Endothelial cell of umbilical vein (primary cell): ENCODE measurements at regions not wholly inside any gene's neighbourhood (a gene's known extent, or its start where the extent isn't known, plus 50 kb on each side); places are given as distances from the start of the nearest gene placed in this dataset.

Experiments
- BruUV-seq: library from RNA; stranded (reverse); fragments of 400-500 nt; replicated peaks from 2 replicates; lab custom pipeline; 2021; lab: Mats Ljungman, UMichigan
- CTCF ChIA-PET: fragments of 300-600, 350-600 bp; sonication (Branson Sonifier 250); formaldehyde crosslinking; loops from one replicate; lab custom pipeline; 2021; ENCODE audit warnings: antibody characterized with exemption, inconsistent platforms; lab: Charles Lee
- POLR2A ChIA-PET: fragments of 300-600, 350-600 bp; sonication (Branson Sonifier 250); formaldehyde crosslinking; loops from one replicate; lab custom pipeline; 2021; ENCODE audit warnings: antibody characterized with exemption, inconsistent platforms; lab: Charles Lee
- DNase-seq: peaks from one replicate; pipeline ENCODE4 v3.0.0-alpha.2; 2011; ENCODE audit warnings: low read depth, low spot score
- FAIRE-seq: peaks from 2 replicates; lab custom pipeline; 2011; peaks lifted over from hg19 to GRCh38; lab: Jason Lieb, UNC
- H2AFZ ChIP-seq: 2 replicates; pipeline ENCODE4 v1.6.0; 2012; ENCODE audit warnings: low read depth, low read length, control low read depth, inconsistent platforms
- H3K27ac ChIP-seq: 2 replicates; pipeline ENCODE4 v1.5.1; 2011; ENCODE audit warnings: low read depth, mild to moderate bottlenecking, control low read depth, low read length, moderate library complexity; ENCODE audit not compliant: insufficient read depth
- H3K27me3 ChIP-seq, 2 experiments: 2 replicates each; pipeline versions ENCODE4 v1.6.0 to v1.6.1; 2011; ENCODE audit warnings: low read length in 2 of 2, mixed read lengths in 1 of 2; ENCODE audit not compliant: control insufficient read depth in 2 of 2, insufficient read depth in 2 of 2
- H3K36me3 ChIP-seq, 2 experiments: 2 replicates in 1 of 2; 3 replicates in 1 of 2; pipeline ENCODE4 v1.5.1; 2011; ENCODE audit warnings: low read length in 2 of 2, mild to moderate bottlenecking in 1 of 2, moderate library complexity in 1 of 2; ENCODE audit not compliant: control insufficient read depth in 2 of 2, insufficient read depth in 2 of 2; ENCODE audit errors: extremely low read depth in 1 of 2
- H3K4me1 ChIP-seq: 3 replicates; pipeline ENCODE4 v1.5.1; 2011; ENCODE audit warnings: mild to moderate bottlenecking, low read length; ENCODE audit not compliant: control insufficient read depth, insufficient read depth; ENCODE audit errors: extremely low read depth
- H3K4me2 ChIP-seq: 2 replicates; pipeline ENCODE4 v1.6.1; 2011; ENCODE audit warnings: low read length, control low read depth, mixed read lengths; ENCODE audit not compliant: insufficient read depth
- H3K4me3 ChIP-seq, 3 experiments: fragments of 200-600 bp in 1 of 3; sonication (generic), shearing (Covaris generic) in 1 of 3; replicated peaks in 1 of 3; 2 replicates each; pipeline ENCODE4 v1.5.1; 2011 to 2016; ENCODE audit warnings: control low read depth in 3 of 3, low read length in 3 of 3, mild to moderate bottlenecking in 2 of 3, inconsistent platforms in 1 of 3, low read depth in 1 of 3, moderate library complexity in 1 of 3; ENCODE audit not compliant: insufficient read depth in 1 of 3
- H3K79me2 ChIP-seq: 2 replicates; pipeline ENCODE4 v1.6.0; 2012; ENCODE audit warnings: low read length, inconsistent platforms; ENCODE audit not compliant: control insufficient read depth, insufficient read depth
- H3K9ac ChIP-seq: replicated peaks from 2 replicates; pipeline ENCODE3; 2011; ENCODE audit warnings: low read length, control low read depth; ENCODE audit not compliant: insufficient read depth; ENCODE audit errors: extremely low read depth
- H3K9me1 ChIP-seq: replicated peaks from 3 replicates; pipeline ENCODE4 v1.6.0; 2011; ENCODE audit warnings: mild to moderate bottlenecking, low read length; ENCODE audit not compliant: control insufficient read depth, insufficient read depth; ENCODE audit errors: extremely low read depth
- H3K9me3 ChIP-seq: replicated peaks from 2 replicates; pipeline ENCODE4 v1.5.1; 2012; ENCODE audit warnings: low read length, inconsistent platforms; ENCODE audit not compliant: control insufficient read depth, insufficient read depth
- H4K20me1 ChIP-seq: replicated peaks from 2 replicates; pipeline ENCODE3; 2011; ENCODE audit warnings: mild to moderate bottlenecking, low read length; ENCODE audit not compliant: control insufficient read depth, insufficient read depth; ENCODE audit errors: extremely low read depth
- CTCF ChIP-seq, 2 donors: IDR thresholded peaks; 1 replicate in 1 of 2; 2 replicates in 1 of 2; pipeline ENCODE4 v1.5.1; 2011; ENCODE audit warnings: low read length in 2 of 2, mild to moderate bottlenecking in 2 of 2, moderate library complexity in 2 of 2, control low read depth in 1 of 2, inconsistent platforms in 1 of 2, low read depth in 1 of 2; ENCODE audit not compliant: insufficient read depth in 1 of 2; ENCODE audit errors: extremely low read depth in 1 of 2
- EZH2 ChIP-seq: IDR thresholded peaks from 2 replicates; pipeline ENCODE4 v1.6.1; 2012; ENCODE audit warnings: borderline replicate concordance, low read depth, mild to moderate bottlenecking, moderate library complexity, low read length, inconsistent platforms; ENCODE audit not compliant: severe bottlenecking
- FOS ChIP-seq: IDR thresholded peaks from 2 replicates; pipeline ENCODE4 v1.6.1; 2011; ENCODE audit warnings: mild to moderate bottlenecking, low read length, moderate library complexity, borderline replicate concordance; ENCODE audit not compliant: insufficient read depth
- GATA2 ChIP-seq: IDR thresholded peaks from 2 replicates; pipeline ENCODE4 v1.7.0; 2011; ENCODE audit warnings: low read depth, mild to moderate bottlenecking, moderate library complexity, mixed read lengths, low read length; ENCODE audit not compliant: insufficient read length, insufficient read depth
- JUN ChIP-seq: IDR thresholded peaks from 2 replicates; pipeline ENCODE4 v1.6.1; 2011; ENCODE audit warnings: borderline replicate concordance, low read depth; ENCODE audit not compliant: insufficient read length, insufficient read depth
- MYC ChIP-seq: IDR thresholded peaks from one replicate; pipeline ENCODE4 v1.6.1; 2011; ENCODE audit warnings: mild to moderate bottlenecking, low read depth, low read length
- POLR2A ChIP-seq: IDR thresholded peaks from 2 replicates; pipeline ENCODE4 v1.6.1; 2012; ENCODE audit warnings: low read depth, mild to moderate bottlenecking, control low read depth, low read length
- POLR2AphosphoS5 ChIP-seq: IDR thresholded peaks from 2 replicates; pipeline ENCODE4 v1.6.1; 2012; ENCODE audit warnings: low read depth, mild to moderate bottlenecking, control low read depth, low read length, moderate library complexity; ENCODE audit not compliant: insufficient read depth
- dilution Hi-C: fragments of 300-500 bp; cut with MboI; formaldehyde crosslinking; loops from one replicate; pipeline ENCODE4 v1.15.0; 2019; ENCODE audit warnings: low sequenced_read_pairs; ENCODE audit not compliant: extremely low pct_ligation_motif_present
- intact Hi-C: fragments of 100-400 bp; cut with micrococcal nuclease; formaldehyde crosslinking; loops from one replicate; pipeline ENCODE4 v1.10.0; 2022
- TF ChIP-seq, protein P1 (sequence below): IDR thresholded peaks from 2 replicates; pipeline ENCODE4 v1.6.1; 2011; ENCODE audit not compliant: insufficient read depth, insufficient read length

DNA sequence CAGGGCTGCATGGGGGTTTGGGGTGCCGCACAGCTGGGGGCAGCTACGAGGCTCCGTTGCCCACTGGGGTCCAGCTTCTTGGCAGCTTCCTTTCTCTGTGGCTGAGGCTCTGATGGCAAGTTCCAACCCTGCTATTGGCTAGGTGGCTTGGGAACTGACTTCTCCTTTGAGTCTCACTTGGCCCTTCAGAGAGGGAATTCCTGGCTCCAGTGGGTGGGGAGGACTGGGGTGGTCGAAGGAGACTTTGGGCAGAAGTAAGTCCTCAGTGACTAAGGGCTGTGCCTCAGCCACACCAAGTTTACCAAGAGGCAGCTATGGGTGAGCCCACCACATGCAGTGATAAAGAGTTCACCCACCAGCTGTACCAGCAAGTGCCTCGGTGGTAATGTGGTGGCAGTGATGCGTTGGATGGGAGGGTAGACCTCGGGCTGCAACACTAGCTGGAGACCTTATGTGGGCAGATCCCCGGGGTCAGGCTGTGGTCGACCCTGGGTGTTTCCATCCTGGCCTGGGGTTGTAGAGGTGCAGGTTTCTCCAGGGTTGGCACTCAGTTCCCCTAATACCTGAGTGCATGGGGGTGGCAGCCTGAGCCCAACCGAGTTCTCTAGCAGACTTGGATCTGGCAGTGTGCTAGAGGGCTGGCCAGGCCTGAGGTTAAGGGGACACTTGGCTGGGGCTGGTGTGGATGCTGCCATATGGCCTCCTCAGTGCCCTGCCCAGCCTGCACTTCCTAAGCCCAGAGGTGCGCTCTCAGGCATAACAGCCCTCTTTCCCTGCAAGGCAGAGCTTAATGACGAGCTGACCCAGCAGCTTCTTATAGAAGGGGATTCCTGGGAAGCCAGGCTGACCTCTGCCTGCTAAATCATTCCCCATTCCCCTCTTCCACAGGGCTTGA lies 197.0 kb upstream of the CADM1 start:
- Histone ChIP-seq H3K4me2 (no peak overlapping the region), H3K79me2 (no peaks in the 10 kb centered on the region), H3K9me3 (peaks cover 7% of the 10 kb centered on the region), H3K36me3 (no peaks in the 10 kb centered on the region), H2AFZ (no peak overlapping the region), H3K4me1 (no peaks in the 10 kb centered on the region), H4K20me1 (no peaks in the 10 kb centered on the region), H3K27me3 (no peaks in the 10 kb centered on the region), H3K27ac (no peak overlapping the region), H3K4me3 (no peak overlapping the region), H3K9ac (no peak overlapping the region), H3K9me1 (no peaks in the 10 kb centered on the region)
- ChIA-PET POLR2A (no interaction called here), CTCF (no interaction called here)
- no peak for TF ChIP-seq POLR2A
- no peak for TF ChIP-seq CTCF (IDR thresholded peaks at IDR 0.05; ENCODE audit: extremely low read depth in 1 of 2, insufficient read depth in 1 of 2, low read depth in 1 of 2, low read length in 2 of 2)
- TF ChIP-seq GATA2 = no peak
- no peak for TF ChIP-seq POLR2AphosphoS5
- TF ChIP-seq JUN = no peak
- TF ChIP-seq MYC = no peak
- TF ChIP-seq, protein P1, sequence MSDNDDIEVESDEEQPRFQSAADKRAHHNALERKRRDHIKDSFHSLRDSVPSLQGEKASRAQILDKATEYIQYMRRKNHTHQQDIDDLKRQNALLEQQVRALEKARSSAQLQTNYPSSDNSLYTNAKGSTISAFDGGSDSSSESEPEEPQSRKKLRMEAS = no peak
- TF ChIP-seq EZH2 = no peak
- no peak for TF ChIP-seq FOS
- FAIRE-seq = no peak
- no peak for DNase-seq
- intact Hi-C loops (no loop called here), dilution Hi-C loops (no loop called here)
- no TSS peak for BruUV-seq
